SK-N-MC (cell line): ENCODE measurements at regions not wholly inside any gene's neighbourhood (a gene's known extent, or its start where the extent isn't known, plus 50 kb on each side); places are given as distances from the start of the nearest gene placed in this dataset.

Source experiments
- EZH2 ChIP-seq: fragments of 200-600 bp; sonication (generic); IDR thresholded peaks from one replicate; pipeline ENCODE4 v1.6.1; 2017; ENCODE audit warnings: antibody characterized with exemption
- POLR2AphosphoS5 ChIP-seq: IDR thresholded peaks from 2 replicates; pipeline ENCODE4 v1.6.1; 2012; ENCODE audit warnings: mild to moderate bottlenecking, low read depth, low read length, borderline replicate concordance

DNA sequence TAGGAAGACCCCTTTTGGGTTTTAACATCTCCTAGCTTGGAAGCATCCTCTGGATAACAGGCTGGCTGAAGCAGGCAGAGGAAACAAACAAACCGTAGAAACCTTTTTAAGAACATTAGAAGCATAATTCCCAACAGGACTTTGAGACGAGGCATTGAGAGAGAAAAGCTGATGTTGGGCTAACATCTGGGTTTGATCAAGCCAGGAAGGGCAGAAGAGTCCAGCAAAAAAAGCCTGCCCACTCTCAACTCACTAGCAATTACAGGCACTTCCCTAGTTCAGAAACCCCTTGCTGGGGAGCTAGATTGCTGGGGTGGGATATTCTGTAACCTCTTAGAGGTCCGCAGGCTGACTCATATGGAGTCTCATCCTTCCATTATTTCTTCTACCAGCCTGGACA is 75.4 kb upstream of the CTNNA1 start:
- TF ChIP-seq EZH2 (no peak), POLR2AphosphoS5 (no peak)
